Kidney epithelial cell (primary cell): ENCODE measurements at regions not wholly inside any gene's neighbourhood (a gene's known extent, or its start where the extent isn't known, plus 50 kb on each side); places are given as distances from the start of the nearest gene placed in this dataset.

Experiments
- DNase-seq: peaks from one replicate; pipeline ENCODE4 v3.0.0-alpha.2; 2010; ENCODE audit warnings: low read depth
- H3K27me3 ChIP-seq: 2 replicates; pipeline ENCODE4 v1.6.0; 2011; ENCODE audit warnings: low read length; ENCODE audit not compliant: control insufficient read depth, insufficient read depth
- H3K36me3 ChIP-seq: 2 replicates; pipeline ENCODE4 v1.5.1; 2011; ENCODE audit warnings: low read length; ENCODE audit not compliant: control insufficient read depth, insufficient read depth
- H3K4me3 ChIP-seq: 2 replicates; pipeline ENCODE4 v1.5.1; 2011; ENCODE audit warnings: low read depth, mild to moderate bottlenecking, control low read depth, low read length
- TF ChIP-seq, protein P1 (sequence below): IDR thresholded peaks from 2 replicates; pipeline ENCODE4 v1.5.1; 2011; ENCODE audit warnings: mild to moderate bottlenecking, moderate library complexity, low read length, control low read depth, inconsistent platforms; ENCODE audit not compliant: insufficient read depth, poor library complexity, severe bottlenecking

DNA sequence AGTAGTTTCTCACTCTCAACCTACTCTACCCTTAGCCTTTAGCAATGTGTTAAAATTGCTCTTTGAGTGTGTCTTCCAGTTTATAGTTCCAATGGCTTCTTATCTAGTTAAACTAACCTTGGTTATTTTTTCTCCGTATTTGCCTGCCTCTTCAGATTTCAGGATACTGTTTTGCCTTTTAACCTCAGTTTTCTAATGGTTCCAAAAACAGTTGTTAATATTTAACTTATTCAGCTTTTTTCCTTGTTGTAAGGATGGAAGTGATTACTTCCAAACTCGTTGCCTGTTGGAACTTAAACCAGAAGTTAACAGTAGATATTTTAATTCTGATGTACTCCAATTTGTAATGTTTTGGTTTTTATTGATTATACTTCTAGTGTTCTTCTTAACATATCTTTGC lies 1574.9 kb downstream of the HACE1 start:
- Histone ChIP-seq H3K27me3 (no peaks in the 10 kb centered on the region), H3K36me3 (no peaks in the 10 kb centered on the region), H3K4me3 (no peak overlapping the region)
- DNase-seq = no peak
- TF ChIP-seq, protein P1, sequence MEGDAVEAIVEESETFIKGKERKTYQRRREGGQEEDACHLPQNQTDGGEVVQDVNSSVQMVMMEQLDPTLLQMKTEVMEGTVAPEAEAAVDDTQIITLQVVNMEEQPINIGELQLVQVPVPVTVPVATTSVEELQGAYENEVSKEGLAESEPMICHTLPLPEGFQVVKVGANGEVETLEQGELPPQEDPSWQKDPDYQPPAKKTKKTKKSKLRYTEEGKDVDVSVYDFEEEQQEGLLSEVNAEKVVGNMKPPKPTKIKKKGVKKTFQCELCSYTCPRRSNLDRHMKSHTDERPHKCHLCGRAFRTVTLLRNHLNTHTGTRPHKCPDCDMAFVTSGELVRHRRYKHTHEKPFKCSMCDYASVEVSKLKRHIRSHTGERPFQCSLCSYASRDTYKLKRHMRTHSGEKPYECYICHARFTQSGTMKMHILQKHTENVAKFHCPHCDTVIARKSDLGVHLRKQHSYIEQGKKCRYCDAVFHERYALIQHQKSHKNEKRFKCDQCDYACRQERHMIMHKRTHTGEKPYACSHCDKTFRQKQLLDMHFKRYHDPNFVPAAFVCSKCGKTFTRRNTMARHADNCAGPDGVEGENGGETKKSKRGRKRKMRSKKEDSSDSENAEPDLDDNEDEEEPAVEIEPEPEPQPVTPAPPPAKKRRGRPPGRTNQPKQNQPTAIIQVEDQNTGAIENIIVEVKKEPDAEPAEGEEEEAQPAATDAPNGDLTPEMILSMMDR = no peak

DNA sequence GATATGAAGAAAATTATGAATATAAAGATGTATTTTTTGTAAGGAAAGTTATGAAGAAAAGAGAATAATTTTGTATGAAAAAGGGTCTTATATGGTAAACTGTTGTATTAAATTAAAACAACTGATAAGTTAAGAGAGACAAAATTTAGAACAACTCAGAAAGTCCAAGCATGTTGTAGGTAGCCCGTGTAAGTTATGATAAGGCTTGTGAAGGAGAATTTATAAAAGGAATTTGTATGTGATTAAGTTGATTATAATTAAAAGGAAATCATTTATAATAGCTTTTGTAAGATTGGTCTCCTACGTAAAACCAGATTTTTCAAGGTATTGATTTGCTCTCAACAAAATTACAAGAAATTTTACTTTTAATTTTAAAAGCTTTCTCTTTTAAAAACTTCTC lies 1579.3 kb downstream of the HACE1 start:
- Histone ChIP-seq H3K27me3 (no peaks in the 10 kb centered on the region), H3K36me3 (no peaks in the 10 kb centered on the region), H3K4me3 (no peak overlapping the region)
- DNase-seq = no peak
- TF ChIP-seq, protein P1 = no peak

DNA sequence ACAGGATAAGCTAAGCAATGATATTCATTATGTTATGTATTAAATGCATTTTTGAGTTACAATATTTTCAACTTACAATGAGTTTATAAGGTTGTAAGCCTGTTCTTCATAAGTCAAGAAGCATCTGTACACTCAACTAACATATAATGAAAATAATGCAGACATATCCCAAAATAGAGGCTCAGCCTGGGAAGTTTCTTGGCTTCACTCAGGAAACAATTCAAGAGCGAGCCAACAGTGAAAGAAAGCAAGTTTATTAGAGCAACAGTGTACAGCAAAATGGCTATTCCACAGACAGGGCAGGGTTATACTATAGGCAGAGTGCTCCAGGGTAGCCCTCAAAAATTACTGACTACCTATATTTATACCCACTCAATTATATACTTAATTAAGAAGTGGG lies 1581.8 kb downstream of the HACE1 start:
- no peaks in the 10 kb centered on the region for H3K27me3 ChIP-seq
- TF ChIP-seq, protein P1 = no peak
- DNase-seq = no peak
- no peaks in the 10 kb centered on the region for H3K36me3 ChIP-seq
- no peak overlapping the region for H3K4me3 ChIP-seq

DNA sequence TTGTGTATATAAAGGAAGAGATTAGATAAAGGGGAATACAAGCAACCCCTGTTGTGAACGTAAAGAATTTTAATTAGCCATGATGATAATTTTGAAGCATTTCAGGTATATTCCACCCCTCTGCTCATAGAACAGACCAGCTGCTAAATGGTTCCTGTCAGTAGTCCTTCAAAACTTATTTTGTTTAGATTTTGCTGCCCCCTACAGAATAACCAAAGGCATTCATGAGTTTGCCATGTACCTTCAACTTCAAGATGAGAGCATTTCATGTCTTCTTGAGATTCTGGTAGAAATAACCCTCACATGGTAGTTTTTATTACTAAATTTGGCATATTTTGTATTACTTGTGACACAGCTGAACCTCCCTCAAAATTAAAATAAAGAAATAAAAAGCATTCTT lies 1586.7 kb downstream of the HACE1 start:
- Histone ChIP-seq H3K27me3 (no peaks in the 10 kb centered on the region), H3K36me3 (no peaks in the 10 kb centered on the region), H3K4me3 (no peak overlapping the region)
- DNase-seq = no peak
- TF ChIP-seq, protein P1 = peak; percentile 52

DNA sequence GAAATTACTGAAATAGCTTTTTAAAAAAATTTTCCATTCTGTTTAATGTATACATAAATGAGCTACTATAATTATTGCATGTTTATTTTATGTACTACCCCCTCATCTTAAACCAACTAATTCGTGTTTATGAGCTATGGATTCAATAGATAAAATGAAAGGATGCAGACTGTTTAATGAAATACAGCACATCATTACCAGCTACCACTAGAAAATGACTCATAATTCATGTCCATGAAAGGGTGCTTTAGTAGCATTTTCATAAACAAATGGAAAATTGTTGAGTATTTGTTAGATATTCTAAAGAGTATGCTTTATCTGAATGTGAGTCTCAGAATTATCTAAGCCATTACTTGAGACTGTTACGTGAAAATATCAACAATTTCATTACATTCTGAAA lies 1590.1 kb downstream of the HACE1 start:
- TF ChIP-seq, protein P1 = no peak
- Histone ChIP-seq H3K27me3 (no peaks in the 10 kb centered on the region), H3K36me3 (no peaks in the 10 kb centered on the region), H3K4me3 (no peak overlapping the region)
- DNase-seq = no peak

DNA sequence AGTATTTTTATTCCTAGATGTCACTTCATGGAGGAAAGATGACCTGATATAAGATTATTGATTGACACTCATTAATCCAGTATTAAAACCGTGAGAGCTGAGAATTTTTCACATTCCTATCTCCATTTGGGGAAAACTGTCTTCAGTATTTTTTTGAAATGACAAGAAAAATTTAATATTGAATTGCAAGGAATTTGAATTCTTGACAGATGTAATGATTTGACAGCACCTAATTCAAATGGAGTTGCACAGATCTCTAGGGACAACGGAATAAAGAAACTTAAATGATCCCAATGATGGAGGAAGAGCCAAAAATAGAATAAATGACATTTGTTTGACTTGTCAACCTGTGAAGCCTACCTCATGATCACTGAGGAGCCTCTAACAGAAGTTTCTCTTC lies 1591.4 kb downstream of the HACE1 start:
- H3K36me3 ChIP-seq = no peaks in the 10 kb centered on the region
- H3K4me3 ChIP-seq = no peak overlapping the region
- no peaks in the 10 kb centered on the region for H3K27me3 ChIP-seq
- TF ChIP-seq, protein P1 = no peak
- no peak for DNase-seq
